Left forelimb (tissue), 1 donor: ENCODE measurements at regions not wholly inside any gene's neighbourhood (a gene's known extent, or its start where the extent isn't known, plus 50 kb on each side); places are given as distances from the start of the nearest gene placed in this dataset.
"Not testable (repeated sequence)": the region's sequence is repeated elsewhere in the genome, so short reads cannot be mapped to it uniquely, and the experiment has no call there.

Experiments
- DNase-seq: peaks from one replicate; pipeline ENCODE4 v3.0.0-alpha.2; 2018; ENCODE audit warnings: low spot score

GRCh38 chr6:156450421-156450820 lies 326.8 kb upstream of the ARID1B start:
- no peak for DNase-seq

GRCh38 chr6:156449569-156449968 lies 327.6 kb upstream of the ARID1B start:
- DNase-seq, result no peak

DNA sequence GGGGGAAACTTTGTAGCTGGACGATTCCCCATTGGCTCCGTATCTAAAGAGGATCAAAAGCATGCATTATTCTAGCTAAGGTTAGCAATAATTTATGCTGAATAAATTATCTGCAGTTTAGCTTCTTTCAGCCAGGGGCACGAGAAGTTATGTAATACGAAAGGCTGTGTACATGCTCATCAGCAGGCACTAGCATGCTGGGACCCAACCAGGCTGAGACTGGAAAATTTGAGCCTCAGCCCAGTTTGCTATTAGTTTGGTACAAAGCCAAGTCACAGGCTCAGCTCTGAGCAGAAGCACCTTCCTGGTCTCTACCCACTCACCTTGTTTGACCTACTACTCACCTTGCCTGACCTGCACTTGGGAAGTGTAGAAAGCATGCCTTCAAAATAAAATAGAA lies 328.1 kb upstream of the ARID1B start:
- DNase-seq, result no peak

- DNase-seq, result no peak
Observed at GRCh38 chr6:156448579-156448978, 328.6 kb upstream of the ARID1B start.

GRCh38 chr6:156440688-156441087 lies 336.5 kb upstream of the ARID1B start:
- no peak for DNase-seq

- no peak for DNase-seq
Observed at GRCh38 chr6:156438350-156438923, 338.7 kb upstream of the ARID1B start.

DNA sequence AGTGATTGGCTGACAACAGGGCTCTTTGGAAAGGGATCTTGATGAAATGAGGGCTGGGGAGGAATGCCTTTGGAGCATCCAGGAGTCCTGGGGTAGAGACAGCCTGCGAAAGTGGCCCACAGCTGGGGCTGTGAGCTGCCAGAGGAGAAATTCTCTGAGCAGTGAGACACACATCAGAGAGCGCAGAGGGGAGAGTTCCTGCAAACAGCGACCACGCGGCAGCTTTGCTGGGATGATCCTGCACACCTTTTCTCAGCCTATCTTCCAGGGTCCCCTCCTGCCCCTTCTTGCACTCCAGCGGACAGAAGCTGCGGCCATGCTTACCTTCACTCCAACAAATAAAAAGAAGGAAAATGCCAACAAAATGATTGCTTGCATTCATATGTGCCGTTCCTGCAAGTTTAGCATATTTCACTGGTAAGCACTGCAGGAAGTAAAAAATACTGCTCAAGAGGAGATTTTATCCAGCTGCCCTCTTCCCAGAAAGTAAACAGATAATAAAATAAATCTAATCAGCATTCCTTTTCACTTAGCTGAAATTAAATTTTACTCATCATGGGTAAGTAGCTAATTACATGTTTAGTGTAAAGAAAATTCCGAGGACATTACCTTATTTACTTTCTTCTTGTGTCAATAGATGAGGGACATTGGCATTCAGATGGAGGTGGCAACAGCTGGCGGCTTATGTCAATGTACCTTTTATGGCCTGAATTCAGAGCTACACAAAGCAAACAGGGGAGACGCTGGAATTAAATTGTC lies 339.9 kb upstream of the ARID1B start:
- DNase-seq, result no peak

DNA sequence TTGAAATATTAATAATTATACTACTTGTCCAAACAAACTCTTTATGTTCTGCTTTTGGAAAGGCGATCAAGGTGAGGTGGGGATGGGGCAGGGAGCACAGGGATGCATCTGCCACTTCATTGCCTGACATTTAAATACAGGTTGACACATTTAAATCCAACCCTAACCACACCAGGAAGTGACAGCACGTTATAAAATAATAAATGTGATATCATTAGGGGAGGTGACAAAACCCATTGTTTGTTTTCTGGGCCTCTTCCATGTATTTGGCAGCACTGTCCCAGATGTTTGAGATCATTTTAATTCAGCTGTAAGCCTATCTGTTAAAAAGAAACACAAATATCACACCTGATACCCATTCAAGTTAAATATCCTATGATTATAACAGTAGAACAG lies 342.4 kb upstream of the ARID1B start:
- no peak for DNase-seq

- no peak for DNase-seq
Observed at GRCh38 chr6:156434049-156434794, 343.0 kb upstream of the ARID1B start.

DNA sequence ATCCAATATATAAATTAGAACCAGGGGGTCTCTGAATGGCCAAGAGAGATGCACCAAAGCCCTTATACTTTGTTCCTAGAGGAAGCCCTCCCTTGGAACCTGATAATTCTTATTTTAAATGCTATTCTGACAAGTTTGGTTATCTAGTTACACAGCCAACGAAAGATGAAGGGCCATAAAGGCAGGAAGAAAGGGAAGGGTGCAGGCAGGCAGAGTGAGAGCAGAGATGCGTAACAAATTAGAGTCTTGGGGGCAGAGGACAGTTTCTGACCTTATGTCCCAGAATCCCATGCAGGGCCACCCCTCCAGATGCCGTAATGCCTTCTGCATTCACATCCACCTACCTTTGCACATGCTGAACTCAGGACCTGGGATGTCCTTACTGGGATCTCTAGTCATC lies 344.6 kb upstream of the ARID1B start:
- DNase-seq, result no peak

GRCh38 chr6:156430386-156430785 lies 346.8 kb upstream of the ARID1B start:
- no peak for DNase-seq

GRCh38 chr6:156427345-156427744 lies 349.8 kb upstream of the ARID1B start:
- no peak for DNase-seq

DNA sequence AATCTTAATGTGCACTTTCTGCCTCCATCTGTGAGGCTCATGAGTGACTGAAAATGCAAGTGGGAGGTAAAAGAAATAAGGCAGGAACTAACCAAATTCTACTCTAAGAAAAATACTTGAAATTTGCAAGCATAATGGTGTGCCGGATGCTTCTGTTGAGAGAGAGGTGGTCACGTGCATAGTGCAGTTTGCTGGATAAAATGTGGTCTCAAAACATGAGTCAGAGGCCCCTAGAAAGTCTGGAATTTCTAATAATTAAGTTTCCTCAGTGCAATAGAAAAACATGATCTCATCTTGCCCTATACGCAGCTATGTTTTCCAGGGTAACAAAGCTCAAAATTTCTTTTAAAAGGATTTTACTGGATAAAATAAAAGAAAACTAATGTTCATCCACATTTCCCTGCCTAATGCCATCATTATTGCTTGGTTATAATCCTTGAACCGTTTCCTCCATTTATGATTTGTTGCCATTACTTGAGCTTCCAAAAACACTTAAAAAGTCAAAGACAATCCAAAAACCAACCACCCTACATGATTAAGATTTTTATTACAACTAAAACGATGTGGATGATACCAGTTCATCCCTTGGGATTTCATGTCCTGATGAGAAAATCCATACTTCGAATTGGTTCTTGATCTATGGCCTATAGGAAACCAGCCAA lies 351.7 kb upstream of the ARID1B start:
- no peak for DNase-seq

GRCh38 chr6:156423829-156424228 lies 353.3 kb upstream of the ARID1B start:
- no peak for DNase-seq

DNA sequence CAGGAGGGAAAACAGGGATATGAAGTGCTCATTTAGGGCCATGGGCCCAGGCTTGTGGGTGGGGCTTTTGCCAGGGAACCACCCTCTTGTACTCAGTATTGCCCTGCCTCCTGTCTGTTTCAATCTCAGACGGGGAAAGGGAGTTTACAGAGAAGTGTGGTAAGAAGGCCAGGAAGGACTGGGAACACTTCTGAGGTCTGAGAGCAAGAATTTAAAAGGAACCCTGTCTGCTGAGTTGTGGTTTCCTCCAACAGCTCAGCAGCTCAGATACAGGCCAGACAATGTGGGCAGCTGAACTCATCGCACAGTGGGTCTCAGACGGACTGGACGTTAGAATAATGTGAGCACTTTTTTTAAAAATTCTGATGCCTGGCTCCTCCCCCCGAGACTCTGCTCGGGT lies 354.1 kb upstream of the ARID1B start:
- DNase-seq, result no peak

GRCh38 chr6:156421933-156422332 lies 355.2 kb upstream of the ARID1B start:
- no peak for DNase-seq

- not testable (repeated sequence) for DNase-seq
Observed at GRCh38 chr6:156421301-156421700, 355.9 kb upstream of the ARID1B start.

DNA sequence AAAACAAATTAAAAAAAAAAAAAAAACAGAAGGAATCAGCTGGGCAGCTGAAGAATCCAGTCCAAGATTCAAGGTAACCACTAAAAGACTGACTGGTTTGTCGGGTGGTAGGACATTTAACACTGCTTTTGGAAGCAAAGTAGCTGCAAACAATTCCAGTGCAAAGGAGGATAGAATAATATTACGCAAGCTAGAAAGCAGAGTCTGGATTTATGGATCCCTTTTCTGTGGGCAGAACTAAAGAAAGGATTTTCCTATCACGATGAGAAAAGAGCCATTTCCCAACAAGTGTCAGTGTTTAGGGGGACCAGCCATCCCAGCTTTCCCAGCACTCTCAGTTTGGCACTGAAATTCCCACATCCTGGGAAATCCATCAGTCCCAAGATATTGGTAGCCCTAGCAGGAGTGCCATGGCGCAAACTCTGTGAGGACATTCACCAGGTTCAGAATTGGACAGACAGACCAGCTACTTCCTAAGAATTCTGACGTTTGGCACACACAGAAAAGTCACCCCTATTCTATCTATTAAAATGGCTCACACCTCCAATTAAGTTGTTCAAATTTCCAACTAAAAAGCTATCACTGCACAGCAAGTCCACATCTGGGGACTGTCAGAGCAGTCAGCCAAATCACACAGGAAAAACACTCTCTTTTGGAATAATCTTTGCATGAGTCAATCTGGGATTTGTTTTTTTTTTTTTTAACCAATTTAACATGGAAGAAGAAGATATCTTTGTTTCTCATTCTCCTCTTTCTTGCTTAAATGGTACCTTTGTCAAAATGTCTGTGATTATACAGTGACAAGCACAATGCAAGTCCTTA lies 356.8 kb upstream of the ARID1B start:
- DNase-seq, result no peak

GRCh38 chr6:156419594-156419993 lies 357.6 kb upstream of the ARID1B start:
- no peak for DNase-seq

DNA sequence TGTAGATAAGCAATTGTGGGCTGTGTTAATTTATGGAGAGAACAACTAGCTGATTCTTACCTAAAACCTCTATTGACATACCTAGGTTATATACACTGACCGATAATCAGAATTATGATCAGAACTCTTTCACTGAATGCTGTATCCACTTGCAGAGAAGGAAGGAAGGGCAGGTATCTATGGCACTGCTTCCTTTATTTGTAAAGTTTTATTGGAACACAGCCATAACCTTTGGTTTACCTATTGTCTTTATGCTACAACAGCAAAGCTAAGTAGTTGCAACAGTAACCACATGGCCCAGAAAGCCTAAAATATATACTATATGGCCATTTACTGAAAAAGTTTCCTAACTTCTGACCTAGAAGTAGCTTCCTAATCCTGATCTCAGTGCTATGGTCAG lies 358.9 kb upstream of the ARID1B start:
- no peak for DNase-seq

- no peak for DNase-seq
Observed at GRCh38 chr6:156416391-156416790, 360.8 kb upstream of the ARID1B start.

DNA sequence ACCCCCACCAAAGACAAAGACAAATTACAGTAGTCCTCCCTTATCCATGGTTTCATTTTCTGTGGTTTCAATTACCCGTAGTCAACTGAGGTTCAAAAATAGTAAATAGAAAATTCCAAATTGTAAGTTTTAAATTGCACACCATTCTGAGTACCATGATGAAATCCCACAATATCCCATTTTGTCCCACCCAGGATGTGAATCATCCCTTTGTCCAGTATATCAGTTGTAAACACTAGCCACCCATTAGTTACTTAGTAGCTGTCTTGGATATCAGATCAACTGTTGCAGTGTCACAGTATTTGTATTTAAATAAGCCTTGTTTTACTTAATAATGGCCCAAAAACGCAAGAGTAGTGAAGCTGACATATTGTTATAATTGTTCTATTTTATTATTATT lies 364.0 kb upstream of the ARID1B start:
- DNase-seq, result no peak
